HFF-Myc (cell line): ENCODE measurements at regions not wholly inside any gene's neighbourhood (a gene's known extent, or its start where the extent isn't known, plus 50 kb on each side); places are given as distances from the start of the nearest gene placed in this dataset.
"Not testable (repeated sequence)": the region's sequence is repeated elsewhere in the genome, so short reads cannot be mapped to it uniquely, and the experiment has no call there.

ENCODE experiments used
- DNase-seq: peaks from one replicate; pipeline ENCODE4 v3.0.0-alpha.2; 2011; ENCODE audit warnings: low read depth; ENCODE audit errors: extremely low read depth
- H3K4me3 ChIP-seq: replicated peaks from 2 replicates; pipeline ENCODE4 v1.5.1; 2011; ENCODE audit warnings: low read depth, mild to moderate bottlenecking, control low read depth, low read length
- TF ChIP-seq, protein P1 (sequence below): IDR thresholded peaks from 2 replicates; pipeline ENCODE4 v1.5.1; 2012; ENCODE audit warnings: mild to moderate bottlenecking, low read depth, low read length, control low read depth; ENCODE audit errors: missing control alignments

DNA sequence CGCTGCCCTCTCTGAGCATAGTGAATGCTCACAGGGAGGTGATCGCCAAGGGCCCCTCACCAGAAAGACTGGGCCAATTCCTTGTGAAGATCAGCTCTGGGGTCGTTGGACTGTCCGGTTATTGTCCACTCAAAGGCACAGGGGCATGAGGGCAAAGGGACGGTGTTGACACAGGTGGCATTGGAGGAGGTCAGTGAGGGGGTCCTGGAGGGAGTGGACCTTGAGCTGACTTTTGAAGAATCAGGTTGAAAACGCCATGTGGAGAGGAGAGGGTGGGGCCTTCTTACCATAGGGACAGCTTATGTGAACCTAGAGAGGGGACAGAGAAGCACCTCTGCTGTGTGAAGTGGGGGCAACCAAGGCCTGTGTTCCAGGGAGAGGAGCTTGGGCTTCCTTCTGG, 131.5 kb downstream of the TFCP2L1 start:
- TF ChIP-seq, protein P1, sequence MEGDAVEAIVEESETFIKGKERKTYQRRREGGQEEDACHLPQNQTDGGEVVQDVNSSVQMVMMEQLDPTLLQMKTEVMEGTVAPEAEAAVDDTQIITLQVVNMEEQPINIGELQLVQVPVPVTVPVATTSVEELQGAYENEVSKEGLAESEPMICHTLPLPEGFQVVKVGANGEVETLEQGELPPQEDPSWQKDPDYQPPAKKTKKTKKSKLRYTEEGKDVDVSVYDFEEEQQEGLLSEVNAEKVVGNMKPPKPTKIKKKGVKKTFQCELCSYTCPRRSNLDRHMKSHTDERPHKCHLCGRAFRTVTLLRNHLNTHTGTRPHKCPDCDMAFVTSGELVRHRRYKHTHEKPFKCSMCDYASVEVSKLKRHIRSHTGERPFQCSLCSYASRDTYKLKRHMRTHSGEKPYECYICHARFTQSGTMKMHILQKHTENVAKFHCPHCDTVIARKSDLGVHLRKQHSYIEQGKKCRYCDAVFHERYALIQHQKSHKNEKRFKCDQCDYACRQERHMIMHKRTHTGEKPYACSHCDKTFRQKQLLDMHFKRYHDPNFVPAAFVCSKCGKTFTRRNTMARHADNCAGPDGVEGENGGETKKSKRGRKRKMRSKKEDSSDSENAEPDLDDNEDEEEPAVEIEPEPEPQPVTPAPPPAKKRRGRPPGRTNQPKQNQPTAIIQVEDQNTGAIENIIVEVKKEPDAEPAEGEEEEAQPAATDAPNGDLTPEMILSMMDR, result no peak
- DNase-seq, result no peak
- no peak overlapping the region for H3K4me3 ChIP-seq

- TF ChIP-seq, protein P1, result no peak
- H3K4me3 ChIP-seq, result no peak overlapping the region
- DNase-seq, result no peak
These were observed 129.4 kb downstream of the TFCP2L1 start for GRCh38 chr2:121155502-121156056.

DNA sequence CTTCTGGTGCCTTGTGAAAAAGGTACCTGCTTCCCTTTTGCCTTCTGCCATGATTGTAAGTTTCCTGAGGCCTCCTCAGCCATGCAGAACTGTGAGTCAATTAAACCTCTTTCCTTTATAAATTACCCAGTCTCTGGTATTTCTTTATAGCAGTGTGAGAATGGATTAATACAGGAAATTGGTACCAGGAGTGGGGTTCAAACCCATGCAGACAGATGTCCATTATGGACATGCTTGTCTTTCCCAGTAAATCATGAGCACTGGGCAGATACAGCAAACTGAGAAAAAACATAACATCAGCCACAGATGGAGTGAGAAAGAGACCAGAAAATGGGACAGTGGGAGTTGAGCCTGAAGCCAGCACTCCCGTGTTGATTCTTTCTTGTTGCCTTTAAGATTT, 127.5 kb downstream of the TFCP2L1 start:
- DNase-seq, H3K4me3 ChIP-seq: not testable (repeated sequence)

GRCh38 chr2:121159291-121160071, 125.5 kb downstream of the TFCP2L1 start:
- TF ChIP-seq, protein P1, result no peak
- H3K4me3 ChIP-seq, result no peak overlapping the region
- DNase-seq, result no peak

DNA sequence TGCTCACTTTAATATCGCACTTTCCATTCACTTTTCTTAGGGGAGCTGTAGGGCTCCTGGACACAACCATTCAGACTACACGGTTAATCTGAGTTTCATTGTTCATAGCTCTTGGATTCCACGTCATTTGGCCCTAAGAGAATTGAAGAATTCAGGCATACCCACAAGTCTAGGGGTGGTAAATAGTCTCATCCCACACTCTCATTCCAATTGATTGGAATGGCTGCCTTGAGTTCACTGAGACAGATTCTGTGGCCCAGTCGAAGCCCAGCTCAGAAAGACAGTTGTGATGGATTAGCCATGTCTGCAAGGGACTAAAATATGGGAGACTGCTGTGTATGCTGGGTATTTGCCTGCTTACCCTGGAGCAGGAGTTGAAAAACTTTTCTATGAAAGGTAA, 124.6 kb downstream of the TFCP2L1 start:
- H3K4me3 ChIP-seq, result no peak overlapping the region
- TF ChIP-seq, protein P1, result no peak
- no peak for DNase-seq

GRCh38 chr2:121161272-121161671, 123.7 kb downstream of the TFCP2L1 start:
- TF ChIP-seq, protein P1, result no peak
- no peak for DNase-seq
- H3K4me3 ChIP-seq, result no peak overlapping the region

- no peak for DNase-seq
- TF ChIP-seq, protein P1, result no peak
These were observed 122.1 kb downstream of the TFCP2L1 start for GRCh38 chr2:121162893-121163292.

More at GRCh38 chr2:121162893-121163292, 122.1 kb downstream of the TFCP2L1 start:
- no peak overlapping the region for H3K4me3 ChIP-seq
